Naive thymus-derived CD4-positive, alpha-beta T cell (primary cell): ENCODE measurements at regions not wholly inside any gene's neighbourhood (a gene's known extent, or its start where the extent isn't known, plus 50 kb on each side); places are given as distances from the start of the nearest gene placed in this dataset.
A peak's percentile ranks its signal among the peaks of the same experiment; 100 is the strongest.

Source experiments
- ATAC-seq: fragments of 150-1000 bp; cut with Tn5 transposase; 2 replicates; pipeline ENCODE4 v1.10.0; 2021; ENCODE audit warnings: mild to moderate bottlenecking, moderate library complexity
- CTCF ChIA-PET: fragments of 350-600 bp; sonication (Branson Sonifier 250); formaldehyde crosslinking; loops from one replicate; lab custom pipeline; 2021; ENCODE audit warnings: antibody characterized with exemption; lab: Charles Lee
- POLR2A ChIA-PET: fragments of 350-600 bp; sonication (Branson Sonifier 250); formaldehyde crosslinking; loops from one replicate; lab custom pipeline; 2021; ENCODE audit warnings: antibody characterized with exemption, inconsistent platforms; lab: Charles Lee
- DNase-seq, 9 donors: peaks; one replicate each; pipeline versions ENCODE4 v3.0.0 to v3.0.0-alpha.2; 2020 to 2022; ENCODE audit warnings: mixed read lengths in 1 of 9
- H3K27ac ChIP-seq: one replicate; pipeline ENCODE4 v1.7.0; 2013; ENCODE audit warnings: mild to moderate bottlenecking, low read depth, low read length, moderate library complexity
- H3K27me3 ChIP-seq, 2 donors: one replicate each; pipeline ENCODE4 v1.7.0; 2013; ENCODE audit warnings: low read length in 2 of 2, mild to moderate bottlenecking in 2 of 2, moderate library complexity in 2 of 2; ENCODE audit not compliant: control insufficient read depth in 2 of 2, insufficient read depth in 2 of 2
- H3K36me3 ChIP-seq, 3 experiments: 1 replicate in 2 of 3; 2 replicates in 1 of 3; pipeline ENCODE4 v1.7.0; 2013; ENCODE audit warnings: low read length in 3 of 3, mild to moderate bottlenecking in 3 of 3, moderate library complexity in 1 of 3; ENCODE audit not compliant: insufficient read depth in 3 of 3, control insufficient read depth in 2 of 3
- H3K4me1 ChIP-seq, 2 donors: one replicate each; pipeline ENCODE4 v1.7.0; 2013; ENCODE audit warnings: low read length in 2 of 2, mild to moderate bottlenecking in 2 of 2, moderate library complexity in 1 of 2; ENCODE audit not compliant: control insufficient read depth in 2 of 2, insufficient read depth in 2 of 2
- H3K4me3 ChIP-seq: 2 replicates; pipeline ENCODE4 v1.7.0; 2013; ENCODE audit warnings: mild to moderate bottlenecking, low read length
- H3K9me3 ChIP-seq, 3 experiments: 1 replicate in 2 of 3; 2 replicates in 1 of 3; pipeline ENCODE4 v1.7.0; 2013; ENCODE audit warnings: low read length in 3 of 3; ENCODE audit not compliant: control insufficient read depth in 2 of 3
- H3K27ac Mint-ChIP-seq, 9 donors: one replicate each; pipeline ENCODE4 v1.8.0; 2020 to 2022; ENCODE audit warnings: mixed read lengths in 9 of 9, mild to moderate bottlenecking in 8 of 9, moderate library complexity in 5 of 9, inconsistent platforms in 2 of 9
- H3K27me3 Mint-ChIP-seq, 5 donors: one replicate each; pipeline ENCODE4 v1.8.0; 2021 to 2022; ENCODE audit warnings: mixed read lengths in 5 of 5, mild to moderate bottlenecking in 1 of 5
- H3K36me3 Mint-ChIP-seq, 5 donors: one replicate each; pipeline ENCODE4 v1.8.0; 2020 to 2022; ENCODE audit warnings: mixed read lengths in 5 of 5, mild to moderate bottlenecking in 3 of 5, inconsistent platforms in 1 of 5
- H3K4me1 Mint-ChIP-seq, 7 donors: one replicate each; pipeline ENCODE4 v1.8.0; 2020 to 2022; ENCODE audit warnings: mixed read lengths in 7 of 7, mild to moderate bottlenecking in 3 of 7, inconsistent platforms in 1 of 7
- H3K4me3 Mint-ChIP-seq, 10 donors: one replicate each; pipeline ENCODE4 v1.8.0; 2020 to 2022; ENCODE audit warnings: mild to moderate bottlenecking in 10 of 10, mixed read lengths in 10 of 10, moderate library complexity in 6 of 10, inconsistent platforms in 2 of 10
- H3K9me3 Mint-ChIP-seq, 11 donors: one replicate each; pipeline ENCODE4 v1.8.0; 2020 to 2022; ENCODE audit warnings: mixed read lengths in 11 of 11, mild to moderate bottlenecking in 4 of 11, inconsistent platforms in 1 of 11, moderate library complexity in 1 of 11
- intact Hi-C, 2 donors: fragments of 100-400 bp; cut with micrococcal nuclease; formaldehyde crosslinking; loops; one replicate each; pipeline ENCODE4 v1.15.1; 2023

- Histone ChIP-seq H3K9me3 (no peaks in the 10 kb centered on the region), H3K4me3 (no peak overlapping the region), H3K27me3 (peaks cover 0 to 4% of the 10 kb centered on the region in 2 donors), H3K27ac (no peak overlapping the region), H3K36me3 (no peaks in the 10 kb centered on the region), H3K4me1 (no peaks in the 10 kb centered on the region)
- Mint-ChIP-seq H3K4me3 (no peak overlapping the region), H3K27ac (no peak overlapping the region), H3K27me3 (peaks cover 0 to 20% (median 8%) of the 10 kb centered on the region in 5 donors), H3K4me1 (no peaks in the 10 kb centered on the region), H3K36me3 (no peaks in the 10 kb centered on the region), H3K9me3 (peaks cover 0 to 9% (median 0%) of the 10 kb centered on the region in 11 donors)
- ATAC-seq (no peak), DNase-seq (no peak)
- ChIA-PET POLR2A (no interaction called here), CTCF (no interaction called here)
- intact Hi-C loops = no loop called here
Observed at GRCh38 chr10:10279906-10280305, 737.8 kb upstream of the CELF2 start.

- H3K27ac Mint-ChIP-seq = no peak overlapping the region
- no peak overlapping the region for H3K4me3 Mint-ChIP-seq
- ATAC-seq = no peak
Observed at GRCh38 chr10:10292501-10292900, 725.2 kb upstream of the CELF2 start.

GRCh38 chr10:10293041-10293440, 724.6 kb upstream of the CELF2 start:
- peaks cover 0 to 5% (median 3%) of the 10 kb centered on the region in 11 donors for H3K9me3 Mint-ChIP-seq
- intact Hi-C loops = no loop called here
- no peaks in the 10 kb centered on the region for H3K4me1 ChIP-seq
- ChIA-PET CTCF (no interaction called here), POLR2A (no interaction called here)
- H3K27ac Mint-ChIP-seq = no peak overlapping the region
- no peaks in the 10 kb centered on the region for H3K27me3 ChIP-seq
- no peak overlapping the region for H3K4me3 ChIP-seq
- H3K4me1 Mint-ChIP-seq = peaks cover 0 to 1% (median 0%) of the 10 kb centered on the region in 7 donors
- H3K4me3 Mint-ChIP-seq = no peak overlapping the region
- DNase-seq = no peak
- peaks cover 0 to 14% (median 5%) of the 10 kb centered on the region in 5 donors for H3K27me3 Mint-ChIP-seq
- no peak overlapping the region for H3K27ac ChIP-seq
- H3K36me3 ChIP-seq = no peaks in the 10 kb centered on the region
- ATAC-seq = no peak
- H3K36me3 Mint-ChIP-seq = no peaks in the 10 kb centered on the region
- H3K9me3 ChIP-seq = no peaks in the 10 kb centered on the region

More at GRCh38 chr10:10292501-10292900, 725.2 kb upstream of the CELF2 start:
- H3K4me3 ChIP-seq = no peak overlapping the region
- no peaks in the 10 kb centered on the region for H3K27me3 ChIP-seq
- Mint-ChIP-seq H3K36me3 (no peaks in the 10 kb centered on the region), H3K9me3 (peaks cover 0 to 5% (median 3%) of the 10 kb centered on the region in 11 donors), H3K27me3 (peaks cover 0 to 14% (median 5%) of the 10 kb centered on the region in 5 donors), H3K4me1 (peaks cover 0 to 1% (median 0%) of the 10 kb centered on the region in 7 donors)
- POLR2A ChIA-PET = no interaction called here
- DNase-seq = no peak
- no peaks in the 10 kb centered on the region for H3K36me3 ChIP-seq
- intact Hi-C loops = no loop called here
- H3K27ac ChIP-seq = no peak overlapping the region
- no peaks in the 10 kb centered on the region for H3K4me1 ChIP-seq
- CTCF ChIA-PET = no interaction called here
- no peaks in the 10 kb centered on the region for H3K9me3 ChIP-seq

- Mint-ChIP-seq H3K36me3 (no peaks in the 10 kb centered on the region), H3K9me3 (peaks cover 0 to 5% (median 3%) of the 10 kb centered on the region in 11 donors), H3K27me3 (peaks cover 0 to 14% (median 5%) of the 10 kb centered on the region in 5 donors), H3K4me1 (peaks cover 0 to 1% (median 0%) of the 10 kb centered on the region in 7 donors), H3K4me3 (no peak overlapping the region), H3K27ac (no peak overlapping the region)
- no peak overlapping the region for H3K27ac ChIP-seq
- DNase-seq = no peak
- H3K4me3 ChIP-seq = no peak overlapping the region
- POLR2A ChIA-PET = no interaction called here
- no peaks in the 10 kb centered on the region for H3K4me1 ChIP-seq
- H3K36me3 ChIP-seq = no peaks in the 10 kb centered on the region
- H3K27me3 ChIP-seq = no peaks in the 10 kb centered on the region
- ATAC-seq = peak; percentile 6
- H3K9me3 ChIP-seq = no peaks in the 10 kb centered on the region
- intact Hi-C loops = no loop called here
- CTCF ChIA-PET = no interaction called here
Observed at GRCh38 chr10:10293481-10293951, 724.2 kb upstream of the CELF2 start.

GRCh38 chr10:10294184-10294880, 723.3 kb upstream of the CELF2 start:
- peaks cover 0 to 4% (median 0%) of the 10 kb centered on the region in 11 donors for H3K9me3 Mint-ChIP-seq
- Histone ChIP-seq H3K27ac (no peak overlapping the region), H3K4me3 (no peak overlapping the region), H3K27me3 (no peaks in the 10 kb centered on the region), H3K9me3 (no peaks in the 10 kb centered on the region), H3K4me1 (no peaks in the 10 kb centered on the region), H3K36me3 (no peaks in the 10 kb centered on the region)
- H3K4me3 Mint-ChIP-seq = no peak overlapping the region
- H3K27ac Mint-ChIP-seq = no peak overlapping the region
- H3K36me3 Mint-ChIP-seq = no peaks in the 10 kb centered on the region
- H3K4me1 Mint-ChIP-seq = peaks cover 0 to 1% (median 0%) of the 10 kb centered on the region in 7 donors
- POLR2A ChIA-PET = no interaction called here
- intact Hi-C loops = no loop called here
- no peak for DNase-seq
- ATAC-seq = no peak
- CTCF ChIA-PET = no interaction called here
- peaks cover 0 to 8% (median 0%) of the 10 kb centered on the region in 5 donors for H3K27me3 Mint-ChIP-seq

- Histone ChIP-seq H3K27me3 (no peaks in the 10 kb centered on the region), H3K36me3 (no peaks in the 10 kb centered on the region), H3K4me1 (no peaks in the 10 kb centered on the region), H3K4me3 (no peak overlapping the region), H3K27ac (no peak overlapping the region), H3K9me3 (no peaks in the 10 kb centered on the region)
- Mint-ChIP-seq H3K9me3 (peaks cover 0 to 4% (median 0%) of the 10 kb centered on the region in 11 donors), H3K36me3 (no peaks in the 10 kb centered on the region), H3K4me3 (no peak overlapping the region), H3K27ac (no peak overlapping the region), H3K4me1 (peaks cover 0 to 1% (median 0%) of the 10 kb centered on the region in 7 donors), H3K27me3 (peaks cover 0 to 5% (median 0%) of the 10 kb centered on the region in 5 donors)
- POLR2A ChIA-PET = no interaction called here
- intact Hi-C loops = no loop called here
- CTCF ChIA-PET = no interaction called here
- ATAC-seq (no peak), DNase-seq (no peak)
Observed at GRCh38 chr10:10294881-10295529, 722.7 kb upstream of the CELF2 start.
